ENCODE measurements at regions not wholly inside any gene's neighbourhood (a gene's known extent, or its start where the extent isn't known, plus 50 kb on each side); places are given as distances from the start of the nearest gene placed in this dataset.
A peak's percentile ranks its signal among the peaks of the same experiment; 100 is the strongest.

GRCh38 chr4:160372390-160372789, 1269.5 kb downstream of the RAPGEF2 start:
- no peaks in the 10 kb centered on the region for H3K36me3 ChIP-seq (ENCODE audit: insufficient read depth, low read length)
- H3K4me3 ChIP-seq (ENCODE audit: low read length), result no peak overlapping the region
- no peaks in the 10 kb centered on the region for H3K4me1 ChIP-seq (ENCODE audit: control insufficient read depth, insufficient read depth, low read length)
- H3K27me3 ChIP-seq (ENCODE audit: control insufficient read depth, insufficient read depth, low read length), result no peaks in the 10 kb centered on the region
- no peaks in the 10 kb centered on the region for H3K9me3 ChIP-seq (replicated peaks; ENCODE audit: low read length)
- H3K4me2 ChIP-seq (ENCODE audit: low read length), result no peak overlapping the region
- H3K9ac ChIP-seq (ENCODE audit: low read depth, low read length), result no peak overlapping the region

- Histone ChIP-seq H3K4me2 (ENCODE audit: low read length) (no peak overlapping the region), H3K9ac (ENCODE audit: low read depth, low read length) (no peak overlapping the region), H3K4me1 (ENCODE audit: control insufficient read depth, insufficient read depth, low read length) (no peaks in the 10 kb centered on the region), H3K9me3 (replicated peaks; ENCODE audit: low read length) (no peaks in the 10 kb centered on the region), H3K4me3 (ENCODE audit: low read length) (no peak overlapping the region), H3K36me3 (ENCODE audit: insufficient read depth, low read length) (no peaks in the 10 kb centered on the region), H3K27me3 (ENCODE audit: control insufficient read depth, insufficient read depth, low read length) (no peaks in the 10 kb centered on the region)
These were observed 1271.0 kb downstream of the RAPGEF2 start for GRCh38 chr4:160373911-160374310.

GRCh38 chr4:160375772-160376452, 1273.0 kb downstream of the RAPGEF2 start:
- H3K9ac ChIP-seq (ENCODE audit: low read depth, low read length), result no peak overlapping the region
- H3K4me1 ChIP-seq (ENCODE audit: control insufficient read depth, insufficient read depth, low read length), result no peaks in the 10 kb centered on the region
- no peaks in the 10 kb centered on the region for H3K9me3 ChIP-seq (replicated peaks; ENCODE audit: low read length)
- H3K27me3 ChIP-seq (ENCODE audit: control insufficient read depth, insufficient read depth, low read length), result no peaks in the 10 kb centered on the region
- no peak overlapping the region for H3K4me3 ChIP-seq (ENCODE audit: low read length)
- H3K36me3 ChIP-seq (ENCODE audit: insufficient read depth, low read length), result no peaks in the 10 kb centered on the region
- H3K4me2 ChIP-seq (ENCODE audit: low read length), result no peak overlapping the region

- Histone ChIP-seq H3K4me1 (ENCODE audit: control insufficient read depth, insufficient read depth, low read length) (no peaks in the 10 kb centered on the region), H3K9me3 (replicated peaks; ENCODE audit: low read length) (peaks cover 3% of the 10 kb centered on the region), H3K9ac (ENCODE audit: low read depth, low read length) (no peak overlapping the region)
These were observed 1284.0 kb downstream of the RAPGEF2 start for GRCh38 chr4:160386846-160387245.

GRCh38 chr4:160399826-160400225, 1296.9 kb downstream of the RAPGEF2 start:
- no peaks in the 10 kb centered on the region for H3K27me3 ChIP-seq (ENCODE audit: control insufficient read depth, insufficient read depth, low read length)
- H3K9me3 ChIP-seq (replicated peaks; ENCODE audit: low read length), result no peaks in the 10 kb centered on the region
- peaks cover 9% of the 10 kb centered on the region for H3K4me1 ChIP-seq (ENCODE audit: control insufficient read depth, insufficient read depth, low read length)
- H3K4me2 ChIP-seq (ENCODE audit: low read length), result no peak overlapping the region
- no peaks in the 10 kb centered on the region for H3K36me3 ChIP-seq (ENCODE audit: insufficient read depth, low read length)
- no peak overlapping the region for H3K4me3 ChIP-seq (ENCODE audit: low read length)
- no peak overlapping the region for H3K9ac ChIP-seq (ENCODE audit: low read depth, low read length)

More at GRCh38 chr4:160386846-160387245, 1284.0 kb downstream of the RAPGEF2 start:
- H3K4me2 ChIP-seq (ENCODE audit: low read length), result no peak overlapping the region
- H3K27me3 ChIP-seq (ENCODE audit: control insufficient read depth, insufficient read depth, low read length), result no peaks in the 10 kb centered on the region
- H3K4me3 ChIP-seq (ENCODE audit: low read length), result no peak overlapping the region
- H3K36me3 ChIP-seq (ENCODE audit: insufficient read depth, low read length), result no peaks in the 10 kb centered on the region

GRCh38 chr4:160403081-160403480, 1300.2 kb downstream of the RAPGEF2 start:
- no peaks in the 10 kb centered on the region for H3K27me3 ChIP-seq (ENCODE audit: control insufficient read depth, insufficient read depth, low read length)
- no peak overlapping the region for H3K4me2 ChIP-seq (ENCODE audit: low read length)

GRCh38 chr4:160406263-160406825, 1303.5 kb downstream of the RAPGEF2 start:
- Histone ChIP-seq H3K4me1 (ENCODE audit: control insufficient read depth, insufficient read depth, low read length) (no peaks in the 10 kb centered on the region), H3K27me3 (ENCODE audit: control insufficient read depth, insufficient read depth, low read length) (no peaks in the 10 kb centered on the region), H3K9ac (ENCODE audit: low read depth, low read length) (no peak overlapping the region), H3K4me3 (ENCODE audit: low read length) (no peak overlapping the region), H3K9me3 (replicated peaks; ENCODE audit: low read length) (no peaks in the 10 kb centered on the region), H3K36me3 (ENCODE audit: insufficient read depth, low read length) (no peaks in the 10 kb centered on the region), H3K4me2 (ENCODE audit: low read length) (no peak overlapping the region)

More at GRCh38 chr4:160403081-160403480, 1300.2 kb downstream of the RAPGEF2 start:
- no peak overlapping the region for H3K4me3 ChIP-seq (ENCODE audit: low read length)
- H3K36me3 ChIP-seq (ENCODE audit: insufficient read depth, low read length), result no peaks in the 10 kb centered on the region
- H3K4me1 ChIP-seq (ENCODE audit: control insufficient read depth, insufficient read depth, low read length), result peaks cover 9% of the 10 kb centered on the region
- no peak overlapping the region for H3K9ac ChIP-seq (ENCODE audit: low read depth, low read length)
- H3K9me3 ChIP-seq (replicated peaks; ENCODE audit: low read length), result no peaks in the 10 kb centered on the region

- Histone ChIP-seq H3K9me3 (replicated peaks; ENCODE audit: low read length) (no peaks in the 10 kb centered on the region), H3K4me1 (ENCODE audit: control insufficient read depth, insufficient read depth, low read length) (peaks cover 3% of the 10 kb centered on the region), H3K27me3 (ENCODE audit: control insufficient read depth, insufficient read depth, low read length) (no peaks in the 10 kb centered on the region), H3K9ac (ENCODE audit: low read depth, low read length) (no peak overlapping the region), H3K4me2 (ENCODE audit: low read length) (no peak overlapping the region), H3K4me3 (ENCODE audit: low read length) (no peak overlapping the region), H3K36me3 (ENCODE audit: insufficient read depth, low read length) (no peaks in the 10 kb centered on the region)
These were observed 1311.6 kb downstream of the RAPGEF2 start for GRCh38 chr4:160414496-160414895.

GRCh38 chr4:160423879-160424451, 1321.1 kb downstream of the RAPGEF2 start:
- Histone ChIP-seq H3K36me3 (ENCODE audit: insufficient read depth, low read length) (no peaks in the 10 kb centered on the region), H3K4me2 (ENCODE audit: low read length) (peak overlapping the region; percentile 58), H3K4me3 (ENCODE audit: low read length) (peak overlapping the region; percentile 34), H3K4me1 (ENCODE audit: control insufficient read depth, insufficient read depth, low read length) (peaks cover 5% of the 10 kb centered on the region), H3K27me3 (ENCODE audit: control insufficient read depth, insufficient read depth, low read length) (no peaks in the 10 kb centered on the region), H3K9me3 (replicated peaks; ENCODE audit: low read length) (no peaks in the 10 kb centered on the region), H3K9ac (ENCODE audit: low read depth, low read length) (peak overlapping the region; percentile 60)

- no peaks in the 10 kb centered on the region for H3K27me3 ChIP-seq (ENCODE audit: control insufficient read depth, insufficient read depth, low read length)
- no peaks in the 10 kb centered on the region for H3K36me3 ChIP-seq (ENCODE audit: insufficient read depth, low read length)
- no peaks in the 10 kb centered on the region for H3K9me3 ChIP-seq (replicated peaks; ENCODE audit: low read length)
- no peak overlapping the region for H3K4me3 ChIP-seq (ENCODE audit: low read length)
- no peak overlapping the region for H3K4me2 ChIP-seq (ENCODE audit: low read length)
- H3K9ac ChIP-seq (ENCODE audit: low read depth, low read length), result no peak overlapping the region
- peaks cover 5% of the 10 kb centered on the region for H3K4me1 ChIP-seq (ENCODE audit: control insufficient read depth, insufficient read depth, low read length)
These were observed 1323.4 kb downstream of the RAPGEF2 start for GRCh38 chr4:160426233-160426632.

GRCh38 chr4:160450876-160451275, 1348.0 kb downstream of the RAPGEF2 start:
- no peaks in the 10 kb centered on the region for H3K36me3 ChIP-seq (ENCODE audit: insufficient read depth, low read length)
- H3K9me3 ChIP-seq (replicated peaks; ENCODE audit: low read length), result no peaks in the 10 kb centered on the region
- H3K27me3 ChIP-seq (ENCODE audit: control insufficient read depth, insufficient read depth, low read length), result no peaks in the 10 kb centered on the region
- H3K4me2 ChIP-seq (ENCODE audit: low read length), result no peak overlapping the region
- H3K9ac ChIP-seq (ENCODE audit: low read depth, low read length), result no peak overlapping the region
- H3K4me1 ChIP-seq (ENCODE audit: control insufficient read depth, insufficient read depth, low read length), result no peaks in the 10 kb centered on the region
- no peak overlapping the region for H3K4me3 ChIP-seq (ENCODE audit: low read length)

Data from skeletal muscle satellite cell (primary cell).